Vagina (tissue), 2 donors: ENCODE measurements at regions not wholly inside any gene's neighbourhood (a gene's known extent, or its start where the extent isn't known, plus 50 kb on each side); places are given as distances from the start of the nearest gene placed in this dataset.
"Not testable (repeated sequence)": the region's sequence is repeated elsewhere in the genome, so short reads cannot be mapped to it uniquely, and the experiment has no call there.

Source experiments
- DNase-seq, 2 donors: peaks; one replicate each; pipeline ENCODE4 v3.0.0-alpha.2; 2017; ENCODE audit errors: extremely low spot score in 2 of 2
- H3K27ac ChIP-seq: fragments of 200-600 bp; sonication (generic); one replicate; pipeline ENCODE4 v1.5.1; 2019
- H3K27me3 ChIP-seq: fragments of 200-600 bp; sonication (generic); one replicate; pipeline ENCODE4 v1.5.1; 2019
- H3K36me3 ChIP-seq, 2 donors: fragments of 200-600 bp; sonication (generic); one replicate each; pipeline ENCODE4 v1.5.1; 2017 to 2019
- H3K4me1 ChIP-seq: fragments of 200-600 bp; sonication (generic); one replicate; pipeline ENCODE4 v1.5.1; 2019
- H3K4me3 ChIP-seq, 2 donors: fragments of 200-600 bp; sonication (generic); 1 replicate in 1 of 2; 2 replicates in 1 of 2; pipeline ENCODE4 v1.5.1; 2016 to 2019
- H3K9me3 ChIP-seq: fragments of 200-600 bp; sonication (generic); one replicate; pipeline ENCODE4 v1.5.1; 2019
- POLR2A ChIP-seq, 2 donors: fragments of 450-650 bp; IDR thresholded peaks; one replicate each; pipeline ENCODE4 v1.6.1; 2017; ENCODE audit warnings: antibody characterized with exemption in 2 of 2, mild to moderate bottlenecking in 2 of 2, moderate library complexity in 2 of 2
- POLR2AphosphoS5 ChIP-seq, 2 donors: sonication (generic); formaldehyde crosslinking; IDR thresholded peaks; one replicate each; pipeline ENCODE4 v1.9.0; 2017; ENCODE audit warnings: antibody characterized with exemption in 2 of 2, mild to moderate bottlenecking in 2 of 2, low read depth in 1 of 2; ENCODE audit not compliant: insufficient read depth in 1 of 2
- intact Hi-C: fragments of 100-400 bp; cut with DNase I; formaldehyde crosslinking; loops from one replicate; pipeline ENCODE4 v1.15.1; 2023
- TF ChIP-seq, protein P1 (sequence below), 3 experiments: fragments of 450-650 bp in 2 of 3; fragments of 200-600 bp in 1 of 3; sonication (generic) in 1 of 3; IDR thresholded peaks; one replicate each; pipeline ENCODE4 v1.5.1; 2017 to 2019; ENCODE audit warnings: antibody characterized with exemption in 3 of 3, mild to moderate bottlenecking in 2 of 3, moderate library complexity in 2 of 3

DNA sequence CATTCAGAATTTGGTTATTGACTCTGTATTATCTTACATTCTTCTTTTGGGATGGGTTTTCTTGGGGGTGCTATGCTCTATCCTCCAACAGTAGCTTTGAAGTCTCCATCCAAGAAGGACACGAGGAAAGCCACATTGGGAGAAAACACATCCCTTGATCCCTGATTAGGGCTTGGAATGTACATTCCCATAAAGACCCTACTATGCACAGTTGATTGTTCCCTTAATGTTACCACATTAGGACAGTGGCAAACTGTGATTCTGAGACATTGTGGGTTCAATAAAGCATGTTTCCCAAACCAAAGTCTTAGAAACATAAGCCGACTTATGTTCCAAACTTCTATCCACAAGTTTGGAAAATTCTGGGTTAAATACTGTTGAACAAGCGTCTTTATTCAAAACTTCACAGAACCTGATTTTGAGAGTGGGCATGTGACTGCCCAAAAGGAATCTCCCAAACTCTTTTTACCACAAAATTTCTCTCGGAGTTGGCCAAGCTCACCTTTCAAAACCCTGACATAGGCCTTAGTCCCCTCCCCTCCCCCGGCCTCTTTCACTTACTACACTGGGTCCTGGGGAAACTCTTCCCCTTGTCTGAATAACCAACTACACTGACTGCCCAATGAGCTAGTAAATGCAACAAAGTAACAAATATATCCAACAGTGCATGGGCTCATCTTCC, 177.0 kb upstream of the KAZN start:
- H3K27ac ChIP-seq: no peak overlapping the region
- no peaks in the 10 kb centered on the region for H3K27me3 ChIP-seq
- no peak overlapping the region for H3K4me3 ChIP-seq
- intact Hi-C loops: no loop called here
- no peaks in the 10 kb centered on the region for H3K36me3 ChIP-seq
- no peak for DNase-seq
- H3K9me3 ChIP-seq: no peaks in the 10 kb centered on the region
- TF ChIP-seq POLR2A (IDR thresholded peaks at IDR 0.05): no peak
- TF ChIP-seq, protein P1, sequence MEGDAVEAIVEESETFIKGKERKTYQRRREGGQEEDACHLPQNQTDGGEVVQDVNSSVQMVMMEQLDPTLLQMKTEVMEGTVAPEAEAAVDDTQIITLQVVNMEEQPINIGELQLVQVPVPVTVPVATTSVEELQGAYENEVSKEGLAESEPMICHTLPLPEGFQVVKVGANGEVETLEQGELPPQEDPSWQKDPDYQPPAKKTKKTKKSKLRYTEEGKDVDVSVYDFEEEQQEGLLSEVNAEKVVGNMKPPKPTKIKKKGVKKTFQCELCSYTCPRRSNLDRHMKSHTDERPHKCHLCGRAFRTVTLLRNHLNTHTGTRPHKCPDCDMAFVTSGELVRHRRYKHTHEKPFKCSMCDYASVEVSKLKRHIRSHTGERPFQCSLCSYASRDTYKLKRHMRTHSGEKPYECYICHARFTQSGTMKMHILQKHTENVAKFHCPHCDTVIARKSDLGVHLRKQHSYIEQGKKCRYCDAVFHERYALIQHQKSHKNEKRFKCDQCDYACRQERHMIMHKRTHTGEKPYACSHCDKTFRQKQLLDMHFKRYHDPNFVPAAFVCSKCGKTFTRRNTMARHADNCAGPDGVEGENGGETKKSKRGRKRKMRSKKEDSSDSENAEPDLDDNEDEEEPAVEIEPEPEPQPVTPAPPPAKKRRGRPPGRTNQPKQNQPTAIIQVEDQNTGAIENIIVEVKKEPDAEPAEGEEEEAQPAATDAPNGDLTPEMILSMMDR (IDR thresholded peaks at IDR 0.05): no peak
- H3K4me1 ChIP-seq: no peaks in the 10 kb centered on the region

DNA sequence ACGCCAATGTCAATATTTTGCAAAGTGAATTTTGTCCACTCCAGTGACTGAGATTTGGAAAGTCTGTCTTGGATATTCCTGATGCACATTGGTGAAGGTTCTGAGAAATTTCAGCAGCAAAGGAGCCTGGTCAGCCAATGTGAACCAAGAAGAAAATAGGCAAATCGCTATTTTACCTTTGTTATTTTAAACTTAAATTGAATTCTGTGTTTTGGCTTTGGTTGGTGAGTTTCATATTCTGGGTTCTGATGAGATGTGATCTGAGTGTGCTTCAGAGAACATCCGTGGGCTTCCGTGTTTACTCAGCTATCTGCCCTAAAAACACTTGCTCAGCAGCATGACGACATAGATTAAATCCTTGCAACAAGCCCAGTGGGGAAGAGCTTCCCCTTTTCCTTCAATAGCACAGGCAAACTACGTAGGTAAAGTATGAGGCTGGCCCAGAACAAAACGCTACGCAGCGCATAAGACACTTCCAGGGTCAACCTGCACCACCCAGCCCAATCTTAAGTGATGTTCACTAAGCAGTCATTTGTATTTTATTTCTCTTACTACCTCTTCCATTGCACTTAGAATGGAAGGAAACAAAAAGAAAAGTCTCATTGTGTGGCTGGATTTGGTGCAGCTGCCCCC, 176.4 kb upstream of the KAZN start:
- H3K36me3 ChIP-seq: no peaks in the 10 kb centered on the region
- H3K9me3 ChIP-seq: no peaks in the 10 kb centered on the region
- intact Hi-C loops: no loop called here
- TF ChIP-seq POLR2A (IDR thresholded peaks at IDR 0.05) (no peak), POLR2AphosphoS5 (IDR thresholded peaks at IDR 0.05; ENCODE audit: insufficient read depth in 1 of 2, low read depth in 1 of 2) (no peak)
- TF ChIP-seq, protein P1 (IDR thresholded peaks at IDR 0.05): no peak
- H3K27me3 ChIP-seq: no peaks in the 10 kb centered on the region
- DNase-seq: no peak
- H3K4me3 ChIP-seq: no peak overlapping the region
- H3K4me1 ChIP-seq: no peaks in the 10 kb centered on the region
- no peak overlapping the region for H3K27ac ChIP-seq

DNA sequence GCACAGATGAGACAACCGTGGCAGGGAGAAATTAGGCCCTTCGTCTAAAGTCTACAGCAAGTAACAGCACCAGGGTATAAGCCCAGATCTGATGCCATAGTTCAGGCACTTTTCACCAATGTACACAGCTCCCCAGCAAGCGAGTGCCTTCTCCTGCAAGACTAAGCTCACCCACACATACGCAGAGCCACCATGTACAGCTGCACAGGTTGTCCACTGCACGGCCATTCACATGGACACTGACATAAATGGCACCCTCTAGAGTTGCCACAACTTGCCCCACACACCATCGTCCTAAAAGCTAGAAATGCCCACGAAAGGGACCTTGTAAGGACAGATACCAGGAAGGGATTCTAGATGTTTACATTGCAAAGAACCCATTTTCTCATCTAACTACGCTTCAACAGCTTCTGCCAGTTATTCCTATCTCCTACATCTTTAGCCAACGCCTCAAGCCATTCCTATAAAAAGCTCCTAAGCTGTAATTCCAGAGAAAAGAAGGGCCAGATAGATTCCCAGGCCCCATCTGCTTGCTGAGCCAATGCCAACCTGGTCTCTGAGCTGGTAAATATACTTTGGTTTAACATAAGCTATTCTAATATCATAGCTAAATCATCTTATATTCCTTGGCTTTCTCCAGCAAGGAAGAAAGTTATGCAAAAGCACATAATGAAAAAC, 174.0 kb upstream of the KAZN start:
- H3K27me3 ChIP-seq: no peaks in the 10 kb centered on the region
- intact Hi-C loops: no loop called here
- no peaks in the 10 kb centered on the region for H3K4me1 ChIP-seq
- no peak overlapping the region for H3K27ac ChIP-seq
- no peaks in the 10 kb centered on the region for H3K9me3 ChIP-seq
- no peaks in the 10 kb centered on the region for H3K36me3 ChIP-seq
- H3K4me3 ChIP-seq: no peak overlapping the region
- TF ChIP-seq, protein P1 (IDR thresholded peaks at IDR 0.05): no peak
- TF ChIP-seq POLR2A (IDR thresholded peaks at IDR 0.05) (no peak), POLR2AphosphoS5 (IDR thresholded peaks at IDR 0.05; ENCODE audit: insufficient read depth in 1 of 2, low read depth in 1 of 2) (no peak)
- DNase-seq: no peak

DNA sequence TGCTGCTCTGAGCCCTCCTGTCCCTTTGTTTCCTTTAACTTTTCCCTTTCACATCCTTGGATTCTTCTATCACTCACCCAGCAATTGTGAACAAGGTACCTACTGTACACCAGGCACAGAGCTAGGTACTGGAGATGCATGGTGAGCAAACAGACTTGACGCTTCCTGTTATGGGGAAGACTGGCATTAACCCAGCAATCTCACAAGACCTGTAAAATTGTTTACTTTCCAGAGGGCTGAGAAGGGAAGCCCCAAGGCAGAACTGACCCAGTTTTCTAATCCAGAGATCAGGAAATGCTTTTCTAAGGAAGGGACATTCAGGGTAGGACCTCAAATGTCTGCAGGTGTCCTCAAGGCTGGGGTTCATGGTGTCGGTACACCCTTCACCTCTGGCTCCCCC, 171.6 kb upstream of the KAZN start:
- H3K4me1 ChIP-seq: no peaks in the 10 kb centered on the region
- H3K36me3 ChIP-seq: no peaks in the 10 kb centered on the region
- intact Hi-C loops: no loop called here
- no peak for DNase-seq
- TF ChIP-seq, protein P1 (IDR thresholded peaks at IDR 0.05): no peak
- TF ChIP-seq POLR2AphosphoS5 (IDR thresholded peaks at IDR 0.05; ENCODE audit: insufficient read depth in 1 of 2, low read depth in 1 of 2) (no peak), POLR2A (IDR thresholded peaks at IDR 0.05) (no peak)
- no peaks in the 10 kb centered on the region for H3K27me3 ChIP-seq
- H3K27ac ChIP-seq: no peak overlapping the region
- H3K4me3 ChIP-seq: no peak overlapping the region
- H3K9me3 ChIP-seq: no peaks in the 10 kb centered on the region

DNA sequence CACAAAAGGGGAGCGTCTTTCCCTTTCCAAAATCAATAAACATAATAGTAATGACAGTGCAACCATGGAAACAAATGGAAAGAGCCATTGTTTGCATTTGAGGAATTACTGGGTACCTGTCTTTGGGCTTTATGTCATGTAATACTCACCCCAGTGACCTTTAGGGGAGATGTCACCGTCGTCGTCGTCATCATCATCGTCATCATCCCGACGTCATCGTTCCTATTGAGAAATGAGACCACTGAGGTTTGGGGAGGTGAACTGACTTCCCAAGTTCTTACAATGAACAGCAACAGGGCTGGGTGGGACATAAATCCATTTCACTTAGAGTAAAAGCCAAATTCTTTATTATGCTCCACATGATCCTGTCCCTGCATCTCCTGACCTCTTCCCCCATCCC, 168.9 kb upstream of the KAZN start:
- no peaks in the 10 kb centered on the region for H3K9me3 ChIP-seq
- no peaks in the 10 kb centered on the region for H3K36me3 ChIP-seq
- H3K4me3 ChIP-seq: no peak overlapping the region
- no peaks in the 10 kb centered on the region for H3K4me1 ChIP-seq
- no peak overlapping the region for H3K27ac ChIP-seq
- intact Hi-C loops: no loop called here
- TF ChIP-seq POLR2AphosphoS5 (IDR thresholded peaks at IDR 0.05; ENCODE audit: insufficient read depth in 1 of 2, low read depth in 1 of 2) (no peak), POLR2A (IDR thresholded peaks at IDR 0.05) (no peak)
- TF ChIP-seq, protein P1 (IDR thresholded peaks at IDR 0.05): no peak
- DNase-seq: no peak
- H3K27me3 ChIP-seq: no peaks in the 10 kb centered on the region

DNA sequence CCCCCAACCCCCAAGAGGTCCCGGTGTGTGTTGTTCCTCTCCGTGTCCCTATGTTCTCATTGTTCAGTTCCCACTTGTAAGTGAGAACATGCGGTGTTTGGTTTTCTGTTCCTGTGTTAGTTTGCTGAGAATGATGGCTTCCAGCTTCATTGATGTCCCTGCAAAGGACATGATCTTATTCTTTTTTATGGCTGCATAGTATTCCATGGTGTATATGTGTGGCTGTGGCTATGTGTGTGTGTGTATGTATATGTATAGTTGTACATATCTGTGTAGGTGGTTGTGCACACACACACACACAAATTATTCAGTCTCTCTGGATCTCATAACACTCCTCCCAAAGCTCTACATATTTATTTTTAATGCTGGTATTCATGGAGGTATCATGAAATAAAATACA, 165.8 kb upstream of the KAZN start:
- H3K4me3 ChIP-seq, H3K9me3 ChIP-seq, H3K36me3 ChIP-seq, H3K27ac ChIP-seq, H3K27me3 ChIP-seq, intact Hi-C loops, DNase-seq, H3K4me1 ChIP-seq: not testable (repeated sequence)
